CD4-positive, alpha-beta T cell treated with Interferon alpha-2 for 1 hour (primary cell): ENCODE measurements at regions not wholly inside any gene's neighbourhood (a gene's known extent, or its start where the extent isn't known, plus 50 kb on each side); places are given as distances from the start of the nearest gene placed in this dataset.
"Not testable (repeated sequence)": the region's sequence is repeated elsewhere in the genome, so short reads cannot be mapped to it uniquely, and the experiment has no call there.

Experiments
- DNase-seq, 2 donors: peaks; one replicate each; pipeline ENCODE4 v3.0.0-alpha.2; 2020 to 2022

- not testable (repeated sequence) for DNase-seq
Observed at GRCh38 chr10:30196559-30196958, 137.2 kb upstream of the JCAD start.

- DNase-seq = no peak
Observed at GRCh38 chr10:30192846-30193608, 133.6 kb upstream of the JCAD start.

GRCh38 chr10:30190577-30191552 lies 131.5 kb upstream of the JCAD start:
- DNase-seq = no peak

GRCh38 chr10:30189238-30189580 lies 129.8 kb upstream of the JCAD start:
- no peak for DNase-seq

GRCh38 chr10:30188556-30189237 lies 129.3 kb upstream of the JCAD start:
- DNase-seq = no peak

GRCh38 chr10:30188101-30188500 lies 128.7 kb upstream of the JCAD start:
- no peak for DNase-seq

GRCh38 chr10:30187010-30187409 lies 127.6 kb upstream of the JCAD start:
- DNase-seq = no peak

- no peak for DNase-seq
Observed at GRCh38 chr10:30186371-30186875, 127.0 kb upstream of the JCAD start.

GRCh38 chr10:30185916-30186315 lies 126.5 kb upstream of the JCAD start:
- DNase-seq = no peak

GRCh38 chr10:30185341-30185740 lies 126.0 kb upstream of the JCAD start:
- DNase-seq = no peak

GRCh38 chr10:30184397-30185033 lies 125.1 kb upstream of the JCAD start:
- no peak for DNase-seq

GRCh38 chr10:30183055-30183402 lies 123.6 kb upstream of the JCAD start:
- DNase-seq = no peak

- no peak for DNase-seq
Observed at GRCh38 chr10:30182191-30183054, 123.0 kb upstream of the JCAD start.

- DNase-seq = no peak
Observed at GRCh38 chr10:30178356-30178964, 119.1 kb upstream of the JCAD start.

- no peak for DNase-seq
Observed at GRCh38 chr10:30176776-30177533, 117.6 kb upstream of the JCAD start.

GRCh38 chr10:30176182-30176581 lies 116.8 kb upstream of the JCAD start:
- DNase-seq = no peak

GRCh38 chr10:30172673-30173072 lies 113.3 kb upstream of the JCAD start:
- DNase-seq = no peak

- no peak for DNase-seq
Observed at GRCh38 chr10:30172091-30172490, 112.7 kb upstream of the JCAD start.

GRCh38 chr10:30171601-30172000 lies 112.2 kb upstream of the JCAD start:
- no peak for DNase-seq

GRCh38 chr10:30170814-30171213 lies 111.4 kb upstream of the JCAD start:
- DNase-seq = no peak

GRCh38 chr10:30170146-30170545 lies 110.8 kb upstream of the JCAD start:
- DNase-seq = no peak
